ENCODE measurements at regions not wholly inside any gene's neighbourhood (a gene's known extent, or its start where the extent isn't known, plus 50 kb on each side); places are given as distances from the start of the nearest gene placed in this dataset.

DNA sequence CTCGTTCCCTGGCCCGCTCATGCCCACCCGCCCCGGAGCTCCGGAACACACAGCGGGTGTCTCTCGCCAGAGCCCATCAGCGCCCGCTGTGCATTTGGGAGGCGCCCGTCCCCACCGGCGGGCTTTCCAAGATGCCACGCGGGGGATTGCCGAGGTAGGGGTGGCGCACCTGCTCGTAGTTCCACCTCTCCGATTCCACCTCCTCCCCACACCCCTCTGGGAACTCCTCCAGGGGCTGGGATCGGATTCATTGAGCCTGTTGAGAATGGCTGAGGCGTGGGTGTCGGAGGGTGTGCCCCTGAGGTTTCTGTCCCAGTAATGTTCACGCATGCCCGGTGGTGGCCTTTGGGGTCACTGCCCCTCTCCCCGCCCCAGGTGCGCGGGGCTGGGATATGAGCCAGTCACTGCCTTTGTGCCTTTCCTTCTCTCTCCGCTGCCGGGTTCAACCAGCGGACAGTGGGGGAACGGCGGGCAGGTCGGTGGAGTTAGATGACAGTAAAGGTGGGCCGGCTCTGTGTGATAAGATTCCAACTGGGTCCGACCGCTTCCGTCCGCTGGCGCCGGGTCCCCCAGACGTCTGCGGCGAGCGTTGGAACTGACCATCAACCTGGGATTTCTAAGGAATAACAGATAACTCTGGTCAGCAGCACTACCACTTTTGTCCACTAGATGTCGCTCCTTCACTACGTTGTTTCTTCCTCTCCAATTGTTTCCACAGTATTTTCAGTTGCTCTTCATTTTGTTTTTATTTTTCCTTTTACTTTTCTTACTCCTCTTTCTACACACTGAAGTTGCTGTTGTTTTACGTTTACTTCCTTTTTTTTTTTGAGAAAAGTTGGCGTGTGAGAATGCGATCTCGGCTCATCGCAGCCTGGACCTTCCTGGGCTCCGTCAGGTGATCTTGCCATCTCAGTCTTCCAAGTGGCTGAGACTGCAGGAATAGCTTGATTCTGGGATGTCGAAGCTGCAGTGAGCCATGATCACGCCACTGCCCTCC is 178.1 kb upstream of the ALG10B start:
- in situ Hi-C loops (cut with MboI; ENCODE audit: low sequenced_read_pairs) = loop anchor here (10.0 to 25.0 kb wide), 2 partner anchors 176 to 974 kb away; partner anchors contain the start of gene ALG10B

DNA sequence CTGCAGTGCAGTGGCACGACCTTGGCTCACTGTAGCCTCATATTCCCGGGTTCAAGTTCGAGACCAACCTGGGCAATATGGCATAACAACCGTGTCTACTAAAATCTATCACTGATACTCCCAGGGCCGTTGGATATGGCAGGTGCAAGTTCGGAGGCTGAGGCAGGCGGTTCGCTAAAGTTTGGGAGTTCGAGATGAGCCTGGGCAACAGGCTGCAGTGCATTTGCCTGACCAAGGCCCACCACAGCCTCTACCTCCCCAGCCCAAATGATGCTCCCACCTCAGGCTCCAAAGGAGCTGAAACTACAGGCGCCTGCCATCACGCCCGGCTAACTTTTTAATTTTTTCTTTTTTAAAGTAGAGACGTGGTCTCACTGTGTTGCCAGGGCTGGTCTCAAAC is 177.1 kb upstream of the ALG10B start:
- in situ Hi-C loops (cut with MboI; ENCODE audit: low sequenced_read_pairs) = loop anchor here (10.0 to 25.0 kb wide), 2 partner anchors 175 to 973 kb away; partner anchors contain the start of gene ALG10B

GRCh38 chr12:38141239-38141638 is 175.3 kb upstream of the ALG10B start:
- in situ Hi-C loops (cut with MboI; ENCODE audit: low sequenced_read_pairs) = loop anchor here (25.0 kb wide), 1 partner anchor 971 kb away; no protein-coding TSS in a partner anchor

- in situ Hi-C loops (cut with MboI; ENCODE audit: low sequenced_read_pairs) = loop anchor here (25.0 kb wide), 1 partner anchor 970 kb away; no protein-coding TSS in a partner anchor
Measured at GRCh38 chr12:38141861-38142260, 174.7 kb upstream of the ALG10B start.

DNA sequence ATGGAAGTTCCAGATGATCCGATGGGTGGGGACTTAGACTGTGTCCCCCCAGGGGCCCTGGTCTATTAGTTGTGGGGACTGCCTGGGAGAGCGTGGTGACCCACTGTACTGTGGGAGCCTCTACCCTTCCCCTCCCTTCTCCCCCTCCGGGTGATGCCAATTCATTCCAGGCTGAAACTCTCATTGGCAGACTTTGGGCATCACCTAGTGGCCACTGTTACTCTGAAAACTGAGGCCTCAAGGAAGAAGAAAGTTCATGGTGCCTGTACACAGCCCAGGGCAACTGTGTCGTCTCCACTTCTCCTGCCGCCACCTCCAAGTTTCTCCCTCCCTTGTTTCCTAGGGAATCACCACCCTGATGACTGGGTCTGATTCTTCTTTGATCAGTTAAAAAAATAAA is 173.6 kb upstream of the ALG10B start:
- in situ Hi-C loops (cut with MboI; ENCODE audit: low sequenced_read_pairs) = loop anchor here (25.0 kb wide), 1 partner anchor 969 kb away; no protein-coding TSS in a partner anchor

GRCh38 chr12:38144049-38144448 is 172.5 kb upstream of the ALG10B start:
- in situ Hi-C loops (cut with MboI; ENCODE audit: low sequenced_read_pairs) = loop anchor here (25.0 kb wide), 1 partner anchor 968 kb away; no protein-coding TSS in a partner anchor

GRCh38 chr12:38144601-38145436 is 171.8 kb upstream of the ALG10B start:
- in situ Hi-C loops (cut with MboI; ENCODE audit: low sequenced_read_pairs) = loop anchor here (25.0 kb wide), 1 partner anchor 967 kb away; no protein-coding TSS in a partner anchor

DNA sequence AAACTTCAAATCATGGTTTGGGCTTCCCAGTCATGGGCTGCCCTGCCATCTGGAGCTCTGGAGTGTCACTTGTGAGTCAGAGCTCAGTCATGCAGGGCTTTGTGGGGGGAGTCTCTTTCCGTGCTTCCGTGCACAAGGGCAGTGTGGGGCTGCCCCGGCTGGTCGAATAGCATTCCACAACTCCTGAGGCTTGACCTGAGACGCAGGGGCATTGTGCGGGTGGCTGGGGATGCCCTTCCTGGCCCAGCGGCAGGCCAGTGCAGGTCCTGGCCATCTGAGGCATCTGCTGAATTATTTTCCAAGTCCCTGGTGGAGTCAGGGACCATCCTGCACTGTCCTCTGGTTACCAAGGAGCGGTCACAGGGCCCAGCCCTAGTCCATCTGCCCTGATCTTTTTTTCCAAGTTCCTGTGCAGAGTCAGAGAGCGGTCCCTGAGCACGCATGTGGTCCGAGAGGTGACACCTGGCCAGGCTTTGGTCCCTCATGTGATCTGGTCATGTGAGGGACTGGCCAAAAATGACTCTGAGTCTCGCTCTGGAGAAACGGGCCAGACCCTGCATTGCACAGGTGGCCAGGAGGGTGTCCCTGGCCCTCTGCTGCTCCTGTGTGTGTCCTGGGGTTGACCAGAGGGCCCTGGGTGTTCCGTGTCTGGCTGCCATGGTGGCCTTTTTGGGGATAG is 167.0 kb upstream of the ALG10B start:
- in situ Hi-C loops (cut with MboI; ENCODE audit: low sequenced_read_pairs) = loop anchor here (25.0 kb wide), 1 partner anchor 963 kb away; no protein-coding TSS in a partner anchor

DNA sequence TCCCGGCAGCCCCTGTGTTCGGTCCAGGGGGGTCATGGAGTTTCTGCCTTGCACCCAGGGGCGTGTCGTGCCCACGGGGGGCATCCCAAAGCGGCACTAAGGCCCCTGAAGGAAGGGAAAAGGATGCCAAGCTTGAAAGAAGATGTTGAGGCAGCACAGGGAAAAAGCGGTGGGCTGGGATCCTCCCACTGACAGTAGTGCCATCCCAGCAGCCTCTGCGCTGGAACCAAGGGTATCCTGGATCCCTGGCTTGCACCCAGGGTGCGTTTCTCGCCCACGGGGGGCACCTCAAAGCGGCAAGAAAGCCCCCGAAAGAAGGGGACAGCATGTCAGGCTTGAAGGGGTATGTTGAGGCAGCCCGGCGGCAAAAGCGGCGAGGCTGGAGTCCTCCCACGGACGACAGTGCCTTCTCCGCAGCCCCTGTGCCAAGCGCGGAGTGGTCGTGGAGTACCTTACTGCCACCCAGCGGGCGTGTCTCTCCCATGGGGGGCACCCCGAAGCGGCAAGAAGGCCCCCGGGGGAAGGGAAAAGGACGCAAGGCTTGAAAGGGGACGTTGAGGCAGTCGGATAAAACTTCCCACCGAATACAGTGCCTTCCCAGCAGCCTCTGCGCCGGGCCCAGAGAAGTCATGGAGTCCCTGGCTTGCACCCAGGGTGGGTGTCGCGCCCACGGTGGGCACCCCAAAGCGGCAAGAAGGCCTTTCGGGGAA is 164.4 kb upstream of the ALG10B start:
- in situ Hi-C loops (cut with MboI; ENCODE audit: low sequenced_read_pairs) = no loop called here

GRCh38 chr12:38152816-38153736 is 163.5 kb upstream of the ALG10B start:
- in situ Hi-C loops (cut with MboI; ENCODE audit: low sequenced_read_pairs) = no loop called here

GRCh38 chr12:38153737-38154061 is 162.9 kb upstream of the ALG10B start:
- in situ Hi-C loops (cut with MboI; ENCODE audit: low sequenced_read_pairs) = no loop called here

- in situ Hi-C loops (cut with MboI; ENCODE audit: low sequenced_read_pairs) = no loop called here
Measured at GRCh38 chr12:38154096-38155019, 162.2 kb upstream of the ALG10B start.

DNA sequence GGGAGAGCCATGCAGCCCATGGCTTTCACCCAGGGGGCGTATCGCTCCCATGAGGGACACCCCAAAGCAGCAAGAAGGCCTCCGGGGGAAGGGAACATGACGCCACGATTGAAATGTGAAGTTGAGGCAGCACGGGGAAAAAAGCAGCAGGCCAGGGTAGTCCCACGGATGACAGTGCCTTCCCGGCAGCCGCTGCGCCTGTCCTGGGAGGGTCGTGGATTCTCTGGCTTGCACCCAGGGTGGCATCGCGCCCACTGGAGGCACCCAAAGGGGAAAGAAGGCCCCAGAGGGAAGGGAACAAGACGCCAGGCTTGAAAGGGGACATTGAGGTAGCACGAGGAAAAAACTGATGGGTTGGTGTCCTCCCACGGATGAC is 161.6 kb upstream of the ALG10B start:
- in situ Hi-C loops (cut with MboI; ENCODE audit: low sequenced_read_pairs) = no loop called here

GRCh38 chr12:38155526-38156496 is 160.8 kb upstream of the ALG10B start:
- in situ Hi-C loops (cut with MboI; ENCODE audit: low sequenced_read_pairs) = no loop called here

GRCh38 chr12:38156497-38157245 is 159.9 kb upstream of the ALG10B start:
- in situ Hi-C loops (cut with MboI; ENCODE audit: low sequenced_read_pairs) = no loop called here

All from HL-60/S4 (cell line).